Left forelimb (tissue), 1 donor: ENCODE measurements at regions not wholly inside any gene's neighbourhood (a gene's known extent, or its start where the extent isn't known, plus 50 kb on each side); places are given as distances from the start of the nearest gene placed in this dataset.
"Not testable (repeated sequence)": the region's sequence is repeated elsewhere in the genome, so short reads cannot be mapped to it uniquely, and the experiment has no call there.

ENCODE experiments used
- DNase-seq: peaks from one replicate; pipeline ENCODE4 v3.0.0-alpha.2; 2018; ENCODE audit warnings: low spot score

DNA sequence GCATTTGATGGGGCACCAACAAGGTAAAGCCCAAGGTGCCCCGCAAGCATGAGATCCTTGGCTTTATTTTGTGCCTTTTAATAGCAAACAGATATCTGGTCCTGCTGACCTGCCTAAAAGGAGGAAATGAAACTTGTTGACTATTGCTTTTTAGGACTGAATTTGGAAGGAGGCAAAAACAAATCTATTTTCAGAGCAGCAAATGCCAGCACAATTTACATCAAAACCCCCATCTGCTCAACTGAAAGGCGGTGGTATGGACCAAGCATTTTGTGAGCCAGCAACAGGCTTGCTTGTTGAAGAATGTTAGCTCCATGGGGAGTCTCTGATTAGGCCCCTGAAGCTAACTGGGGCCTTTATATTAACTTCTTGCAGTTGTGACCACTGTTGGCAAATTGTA, 192.6 kb upstream of the E2F8 start:
- no peak for DNase-seq

DNA sequence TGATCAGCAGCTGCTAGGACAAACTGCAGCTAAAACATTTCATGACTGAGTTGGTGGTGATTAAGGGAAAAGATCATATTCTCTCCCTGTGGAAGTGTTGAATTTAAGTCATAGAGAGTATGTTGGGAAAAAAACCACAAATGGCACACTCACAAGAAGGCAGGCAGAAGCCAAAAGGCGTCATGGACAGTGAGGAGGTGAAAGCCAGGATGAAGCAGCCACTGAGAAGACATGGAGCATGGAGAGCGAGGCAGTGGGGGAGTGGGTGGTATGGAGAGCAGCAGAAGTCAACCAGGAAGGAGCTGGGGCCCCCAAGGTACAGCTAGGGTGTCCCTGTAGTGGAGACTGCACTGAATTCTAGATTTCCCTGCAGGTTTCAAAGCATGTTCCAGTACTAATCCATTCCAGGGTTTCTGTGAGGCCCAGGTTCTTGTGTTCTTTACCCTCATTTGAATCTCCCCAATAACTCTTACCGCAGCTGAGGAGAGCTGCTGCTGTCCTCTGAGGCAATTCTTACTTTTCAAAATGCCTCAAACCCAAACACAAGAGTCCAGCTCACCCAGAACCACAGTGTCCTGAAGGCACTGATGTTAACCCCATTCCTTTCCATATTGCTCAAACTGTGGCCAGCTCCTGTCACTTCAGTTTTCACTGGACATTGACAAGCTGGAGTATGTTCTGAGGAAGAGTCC, 191.8 kb upstream of the E2F8 start:
- no peak for DNase-seq

- no peak for DNase-seq
Measured at GRCh38 chr11:19430754-19431398, 190.1 kb upstream of the E2F8 start.

DNA sequence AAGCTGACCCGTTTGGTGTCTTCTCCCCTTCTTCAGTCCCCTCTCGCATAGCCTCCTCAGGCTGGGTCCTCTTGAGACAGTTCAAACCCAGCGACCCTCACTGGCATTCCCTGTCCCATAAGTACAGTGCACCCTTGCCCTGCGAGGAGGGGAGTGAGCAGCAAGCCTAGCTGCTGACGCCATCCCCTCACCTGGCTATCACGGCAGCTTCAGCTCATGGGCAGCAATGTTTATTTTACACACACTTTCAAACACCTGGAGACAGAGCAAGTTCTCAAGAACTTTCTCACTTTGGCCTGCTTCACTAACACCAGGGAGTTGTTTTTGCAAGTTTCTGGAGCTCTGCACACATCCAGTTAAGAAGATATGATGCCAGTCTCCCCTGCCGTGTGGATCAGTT, 189.6 kb upstream of the E2F8 start:
- DNase-seq: no peak

GRCh38 chr11:19429108-19429760, 188.5 kb upstream of the E2F8 start:
- DNase-seq: no peak

DNA sequence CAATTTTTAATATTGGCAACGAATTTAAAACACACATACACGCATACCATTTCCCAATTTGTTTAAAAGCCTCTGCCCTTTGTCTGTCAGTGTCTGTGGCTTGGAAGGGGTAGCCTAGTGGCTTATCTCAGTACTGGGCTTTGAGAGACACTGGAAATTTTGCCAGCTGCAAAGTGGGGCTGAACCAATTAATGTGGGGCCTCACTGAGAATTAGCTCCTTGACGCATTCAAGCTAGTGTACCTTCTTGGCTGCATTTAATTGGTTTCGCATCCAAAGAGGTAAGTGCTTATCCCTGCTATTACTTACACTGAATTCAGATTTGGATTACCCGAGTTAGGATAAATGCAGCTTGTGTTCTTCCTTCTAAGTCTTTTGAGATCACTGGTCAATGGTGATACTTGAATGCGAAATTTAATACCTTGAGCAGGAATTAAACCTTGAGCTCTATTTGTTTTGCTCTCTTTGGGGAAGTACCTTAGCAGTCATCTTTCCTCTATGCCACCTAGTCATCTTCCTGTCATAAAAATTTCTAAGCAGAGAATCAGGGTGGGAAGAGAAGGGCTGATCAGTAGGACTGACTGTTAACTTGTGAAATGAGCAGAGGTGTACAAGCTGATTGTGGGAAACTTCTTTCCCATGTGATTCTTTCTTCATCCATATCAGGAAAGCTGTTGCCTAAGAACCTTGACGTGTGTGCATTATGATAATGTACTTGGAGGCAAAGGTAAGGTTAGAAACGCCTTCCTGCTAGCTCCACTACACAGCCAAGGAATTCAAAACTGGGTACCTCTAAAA, 187.7 kb upstream of the E2F8 start:
- DNase-seq: no peak

DNA sequence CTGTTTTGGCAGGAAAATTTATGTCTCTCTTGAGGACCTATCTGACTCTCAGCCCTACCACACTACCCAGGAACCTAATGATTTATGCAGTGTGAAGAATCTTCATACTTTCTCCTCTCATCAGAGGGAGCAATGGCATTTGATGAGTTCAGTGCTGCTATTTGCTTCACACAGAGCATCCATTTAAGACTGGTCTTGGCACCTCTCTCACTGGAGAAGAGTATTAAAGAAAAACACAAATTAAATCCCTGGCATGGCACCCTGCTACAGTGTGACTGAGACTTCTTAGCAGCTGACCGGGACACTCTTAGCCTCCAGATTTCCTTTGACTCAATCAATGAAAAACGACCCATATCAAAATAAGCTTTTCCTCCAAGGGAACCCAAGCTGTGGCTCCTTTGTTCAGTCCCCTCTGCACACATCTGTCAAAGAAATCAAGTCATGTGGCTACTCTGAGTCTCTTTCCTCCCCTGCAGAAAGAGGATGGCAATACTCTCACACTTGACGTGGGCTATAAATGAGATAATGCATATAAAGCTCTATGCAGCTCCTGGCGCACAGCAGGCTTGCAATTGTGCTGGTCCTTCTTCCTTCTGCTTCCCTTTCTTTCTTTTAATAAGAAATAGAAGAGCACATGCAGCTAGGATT, 186.1 kb upstream of the E2F8 start:
- no peak for DNase-seq

DNA sequence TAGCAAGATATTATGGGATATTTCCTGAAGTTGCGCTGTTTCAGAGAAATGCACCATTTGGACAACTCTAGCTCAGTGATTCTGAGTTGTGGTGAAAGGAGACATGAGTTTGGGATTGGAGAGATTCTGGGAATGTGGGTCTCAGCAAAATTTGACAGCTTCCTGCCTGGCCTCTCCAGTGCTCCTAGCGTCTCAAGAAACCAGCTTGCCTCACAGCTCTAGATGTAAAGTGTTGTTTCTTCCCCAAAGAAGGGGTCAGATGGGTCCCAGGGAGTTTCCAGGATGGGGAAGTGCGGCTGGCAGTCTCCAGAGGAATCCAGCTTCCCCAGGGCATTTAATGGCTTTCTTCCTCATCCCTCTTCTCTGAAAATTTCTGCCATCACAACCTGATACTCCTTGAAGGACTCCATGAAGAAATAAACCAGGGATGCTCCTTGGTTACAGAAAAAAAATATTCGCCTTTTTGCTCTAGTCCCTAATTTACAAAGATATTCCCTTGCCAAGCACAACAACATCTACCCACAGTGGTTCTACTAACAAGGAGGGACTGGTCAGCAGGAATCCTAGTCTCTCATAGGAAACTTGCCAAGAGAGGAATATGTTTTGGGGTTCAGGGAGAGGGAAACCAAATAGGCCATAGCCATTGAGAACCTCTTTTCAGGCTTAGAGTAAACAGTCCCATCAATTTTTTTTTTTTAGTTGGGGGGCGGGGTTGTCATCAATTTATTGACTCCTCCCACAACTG, 185.4 kb upstream of the E2F8 start:
- DNase-seq: no peak

DNA sequence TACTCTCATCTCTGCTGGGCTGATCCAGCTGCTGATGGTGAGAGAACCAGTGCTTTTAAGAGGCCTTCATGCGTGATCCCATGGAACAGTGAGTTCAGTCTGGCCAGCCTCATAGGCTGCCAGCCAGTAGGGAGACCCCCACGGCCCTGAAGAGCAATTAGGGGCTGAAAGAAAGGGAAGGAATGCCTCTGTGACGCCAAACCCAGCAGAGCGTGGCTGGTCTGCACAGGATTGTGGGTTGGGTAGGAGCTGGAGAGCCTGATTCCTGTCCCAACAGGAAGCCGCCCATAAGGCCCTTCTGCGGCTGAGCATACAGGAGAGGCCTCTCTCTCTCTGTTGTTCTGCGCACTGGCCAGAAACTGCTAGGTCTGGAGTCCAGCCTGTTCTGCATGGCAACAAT, 181.5 kb upstream of the E2F8 start:
- no peak for DNase-seq

- DNase-seq: no peak
Measured at GRCh38 chr11:19420868-19421533, 180.3 kb upstream of the E2F8 start.

- DNase-seq: no peak
Measured at GRCh38 chr11:19419808-19420207, 179.1 kb upstream of the E2F8 start.

- DNase-seq: no peak
Measured at GRCh38 chr11:19419021-19419750, 178.4 kb upstream of the E2F8 start.

- DNase-seq: no peak
Measured at GRCh38 chr11:19418221-19418620, 177.5 kb upstream of the E2F8 start.

DNA sequence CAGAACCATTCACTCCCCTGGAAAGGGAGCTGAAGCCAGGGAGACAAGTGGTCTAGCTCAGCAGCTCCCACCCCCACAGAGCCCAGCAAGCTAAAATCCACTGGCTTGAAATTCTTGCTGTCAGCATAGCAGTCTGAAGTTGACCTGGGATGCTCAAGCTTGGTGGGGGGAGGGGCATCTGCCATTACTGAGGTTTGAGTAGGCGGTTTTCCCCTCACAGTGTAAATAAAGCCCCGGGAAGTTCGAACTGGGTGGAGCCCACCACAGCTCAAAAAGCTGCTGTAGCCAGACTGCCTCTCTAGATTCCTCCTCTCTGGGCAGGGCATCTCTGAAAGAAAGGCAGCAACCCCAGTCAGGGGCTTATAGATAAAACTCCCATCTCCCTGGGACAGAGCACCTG, 171.3 kb upstream of the E2F8 start:
- not testable (repeated sequence) for DNase-seq

DNA sequence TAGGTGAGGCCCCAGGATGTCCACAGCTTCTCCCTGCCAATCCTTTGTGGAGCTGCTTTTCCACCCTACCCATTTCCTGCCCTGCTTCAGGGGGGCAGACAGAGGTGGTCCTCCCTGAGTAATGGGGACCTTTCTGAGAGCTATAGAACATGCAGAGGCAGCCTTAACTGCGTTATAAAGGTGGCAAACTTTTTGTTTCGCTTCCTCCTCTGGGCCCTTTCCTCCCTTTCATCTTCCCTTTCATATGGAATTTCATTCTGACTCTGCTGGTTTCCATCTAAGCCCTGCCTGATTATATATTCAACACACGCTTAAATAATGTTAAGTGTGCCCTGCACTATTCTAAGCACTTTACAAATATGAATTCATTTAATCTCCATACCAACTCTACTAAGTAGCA, 169.3 kb upstream of the E2F8 start:
- no peak for DNase-seq

DNA sequence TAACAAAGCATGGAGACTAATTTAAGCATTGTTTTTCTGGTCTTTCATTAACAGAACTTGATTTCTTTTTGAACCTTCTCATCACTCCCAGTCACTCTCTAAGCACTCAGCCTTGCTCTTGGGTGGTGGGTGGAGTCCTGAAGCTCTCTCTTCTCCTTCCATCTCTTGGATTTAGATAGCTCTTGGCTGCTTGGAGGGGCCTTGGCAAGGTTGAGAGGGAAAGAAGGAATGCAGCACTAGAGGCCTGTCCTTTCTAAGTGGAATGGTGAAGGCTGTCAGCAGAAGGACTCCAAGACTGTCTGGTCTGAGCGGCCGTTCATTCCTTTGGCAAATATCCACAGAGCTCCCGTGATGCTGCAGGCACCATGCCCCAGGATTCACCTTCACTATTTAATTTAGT, 168.6 kb upstream of the E2F8 start:
- no peak for DNase-seq

- no peak for DNase-seq
Measured at GRCh38 chr11:19407677-19408270, 167.0 kb upstream of the E2F8 start.

DNA sequence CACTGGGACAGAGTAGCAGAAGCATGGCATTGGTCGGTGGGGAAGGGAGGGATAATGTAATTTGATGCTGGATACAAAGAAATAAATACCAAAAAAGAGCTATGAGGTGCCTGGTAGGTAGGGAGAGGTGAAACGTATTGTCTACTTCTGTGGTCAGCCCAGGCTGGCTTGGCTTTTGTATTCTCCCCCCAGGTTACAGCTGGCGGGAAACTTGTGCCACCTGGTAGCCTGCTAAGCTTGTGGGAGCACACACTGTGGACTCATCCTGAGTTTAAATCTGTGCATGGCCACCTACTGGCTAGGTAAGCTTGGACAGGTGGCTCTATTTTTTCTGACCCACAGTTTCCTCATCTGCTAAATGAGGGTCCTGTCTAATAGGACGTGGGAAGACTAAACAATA, 165.2 kb upstream of the E2F8 start:
- no peak for DNase-seq

DNA sequence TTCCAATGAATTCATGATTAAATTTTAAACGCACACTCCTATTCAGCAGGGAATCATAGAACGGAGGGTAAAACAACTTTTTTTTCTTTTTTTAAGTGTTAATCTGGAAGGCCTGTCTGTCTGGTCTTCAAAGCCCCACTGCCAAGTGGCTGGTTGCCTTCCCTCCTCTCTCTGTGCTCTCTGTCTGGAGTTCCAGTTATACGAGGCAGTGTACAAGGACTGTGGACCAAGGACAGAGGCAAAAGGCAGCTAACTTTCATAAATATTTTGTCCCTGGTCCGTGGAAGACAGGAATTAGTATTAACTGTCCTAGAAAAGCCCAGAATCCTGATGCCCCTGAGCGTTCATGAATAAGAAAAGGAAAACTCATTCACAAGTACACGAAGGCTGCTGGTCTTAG, 164.0 kb upstream of the E2F8 start:
- DNase-seq: no peak
